ENCODE measurements at regions not wholly inside any gene's neighbourhood (a gene's known extent, or its start where the extent isn't known, plus 50 kb on each side); places are given as distances from the start of the nearest gene placed in this dataset.

DNA sequence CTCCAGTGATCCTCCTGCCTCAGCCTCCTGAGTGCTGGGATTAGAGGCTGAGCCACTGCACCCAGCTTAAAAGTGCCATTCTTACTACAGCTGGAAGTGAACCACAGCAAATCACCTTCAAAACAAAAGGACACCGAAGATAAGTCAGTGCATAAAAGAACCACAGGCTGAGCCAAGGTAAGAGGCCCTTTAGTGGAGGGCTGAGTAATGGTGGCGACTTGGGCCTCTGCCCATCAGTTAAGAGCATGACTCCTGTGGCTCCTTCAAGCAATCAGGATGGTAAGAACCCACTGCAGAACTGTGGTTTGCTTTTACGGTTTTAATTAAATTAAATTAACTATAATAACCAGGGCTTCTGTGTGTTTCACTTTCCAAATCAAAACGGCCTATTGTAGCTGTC is 75.1 kb downstream of the CTAGE1 start:
- Histone ChIP-seq H3K27me3 (ENCODE audit: insufficient read depth, low read length) (no peaks in the 10 kb centered on the region), H3K79me2 (ENCODE audit: insufficient read depth, low read length) (no peaks in the 10 kb centered on the region), H4K20me1 (ENCODE audit: insufficient read depth, low read length) (no peaks in the 10 kb centered on the region; the same call in 1 of the 2 replicates)

DNA sequence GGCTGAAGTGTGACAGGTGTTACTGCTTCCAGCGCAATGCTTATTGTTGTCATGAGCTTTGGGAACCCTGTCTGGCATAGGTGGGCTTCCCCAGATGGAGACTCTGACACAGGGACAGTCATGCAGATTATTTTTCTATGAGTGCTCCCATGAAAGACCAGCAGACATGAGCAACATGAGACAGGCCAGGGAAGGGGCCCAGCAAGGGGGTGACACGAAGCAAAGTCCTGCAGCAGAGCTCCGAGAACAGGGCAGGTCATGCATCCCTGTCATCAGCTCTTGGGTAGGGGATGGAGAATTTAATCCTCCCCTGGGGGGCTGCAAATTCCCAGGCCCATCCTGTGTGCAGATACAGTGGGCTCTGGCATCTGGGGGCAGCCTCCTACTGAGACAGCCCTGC is 77.4 kb downstream of the CTAGE1 start:
- no peaks in the 10 kb centered on the region for H3K4me1 ChIP-seq (ENCODE audit: insufficient read depth, low read length, severe bottlenecking)
- no peak for TF ChIP-seq EZH2 (IDR thresholded peaks at IDR 0.05; ENCODE audit: borderline replicate concordance, low read length)
- TF ChIP-seq, protein P1, sequence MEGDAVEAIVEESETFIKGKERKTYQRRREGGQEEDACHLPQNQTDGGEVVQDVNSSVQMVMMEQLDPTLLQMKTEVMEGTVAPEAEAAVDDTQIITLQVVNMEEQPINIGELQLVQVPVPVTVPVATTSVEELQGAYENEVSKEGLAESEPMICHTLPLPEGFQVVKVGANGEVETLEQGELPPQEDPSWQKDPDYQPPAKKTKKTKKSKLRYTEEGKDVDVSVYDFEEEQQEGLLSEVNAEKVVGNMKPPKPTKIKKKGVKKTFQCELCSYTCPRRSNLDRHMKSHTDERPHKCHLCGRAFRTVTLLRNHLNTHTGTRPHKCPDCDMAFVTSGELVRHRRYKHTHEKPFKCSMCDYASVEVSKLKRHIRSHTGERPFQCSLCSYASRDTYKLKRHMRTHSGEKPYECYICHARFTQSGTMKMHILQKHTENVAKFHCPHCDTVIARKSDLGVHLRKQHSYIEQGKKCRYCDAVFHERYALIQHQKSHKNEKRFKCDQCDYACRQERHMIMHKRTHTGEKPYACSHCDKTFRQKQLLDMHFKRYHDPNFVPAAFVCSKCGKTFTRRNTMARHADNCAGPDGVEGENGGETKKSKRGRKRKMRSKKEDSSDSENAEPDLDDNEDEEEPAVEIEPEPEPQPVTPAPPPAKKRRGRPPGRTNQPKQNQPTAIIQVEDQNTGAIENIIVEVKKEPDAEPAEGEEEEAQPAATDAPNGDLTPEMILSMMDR (IDR thresholded peaks at IDR 0.05; ENCODE audit: low read length) = no peak
- H3K27ac ChIP-seq (ENCODE audit: low read depth, low read length, poor library complexity, severe bottlenecking) = no peak overlapping the region
- H3F3A ChIP-seq (ENCODE audit: insufficient read depth, low read length) = no peaks in the 10 kb centered on the region
- no peak overlapping the region for H3K4me2 ChIP-seq (ENCODE audit: low read length)
- H4K20me1 ChIP-seq (ENCODE audit: insufficient read depth, low read length) = no peaks in the 10 kb centered on the region; the same call in 1 of the 2 replicates
- H3K9me2 ChIP-seq (ENCODE audit: low read depth, low read length) = no peaks in the 10 kb centered on the region
- no peaks in the 10 kb centered on the region for H3K36me3 ChIP-seq (ENCODE audit: insufficient read depth, low read length)
- no peak overlapping the region for H2AFZ ChIP-seq (ENCODE audit: low read length)
- H3K9me3 ChIP-seq (ENCODE audit: low read length) = no peaks in the 10 kb centered on the region
- no peaks in the 10 kb centered on the region for H3K79me2 ChIP-seq (ENCODE audit: insufficient read depth, low read length)
- H3K9ac ChIP-seq (ENCODE audit: low read length) = no peak overlapping the region
- no peak overlapping the region for H3K4me3 ChIP-seq (ENCODE audit: low read depth, low read length, poor library complexity, severe bottlenecking)
- no peaks in the 10 kb centered on the region for H3K27me3 ChIP-seq (ENCODE audit: insufficient read depth, low read length)

More for the DNA sequence above, 75.1 kb downstream of the CTAGE1 start:
- Histone ChIP-seq H2AFZ (ENCODE audit: low read length) (no peak overlapping the region), H3K9ac (ENCODE audit: low read length) (no peak overlapping the region), H3K36me3 (ENCODE audit: insufficient read depth, low read length) (no peaks in the 10 kb centered on the region), H3K4me2 (ENCODE audit: low read length) (no peak overlapping the region), H3K9me3 (ENCODE audit: low read length) (no peaks in the 10 kb centered on the region), H3K9me2 (ENCODE audit: low read depth, low read length) (no peaks in the 10 kb centered on the region), H3K27ac (ENCODE audit: low read depth, low read length, poor library complexity, severe bottlenecking) (no peak overlapping the region), H3K4me3 (ENCODE audit: low read depth, low read length, poor library complexity, severe bottlenecking) (no peak overlapping the region), H3K4me1 (ENCODE audit: insufficient read depth, low read length, severe bottlenecking) (no peaks in the 10 kb centered on the region), H3F3A (ENCODE audit: insufficient read depth, low read length) (no peaks in the 10 kb centered on the region)
- no peak for TF ChIP-seq EZH2 (IDR thresholded peaks at IDR 0.05; ENCODE audit: borderline replicate concordance, low read length)
- TF ChIP-seq, protein P1 (IDR thresholded peaks at IDR 0.05; ENCODE audit: low read length) = no peak

DNA sequence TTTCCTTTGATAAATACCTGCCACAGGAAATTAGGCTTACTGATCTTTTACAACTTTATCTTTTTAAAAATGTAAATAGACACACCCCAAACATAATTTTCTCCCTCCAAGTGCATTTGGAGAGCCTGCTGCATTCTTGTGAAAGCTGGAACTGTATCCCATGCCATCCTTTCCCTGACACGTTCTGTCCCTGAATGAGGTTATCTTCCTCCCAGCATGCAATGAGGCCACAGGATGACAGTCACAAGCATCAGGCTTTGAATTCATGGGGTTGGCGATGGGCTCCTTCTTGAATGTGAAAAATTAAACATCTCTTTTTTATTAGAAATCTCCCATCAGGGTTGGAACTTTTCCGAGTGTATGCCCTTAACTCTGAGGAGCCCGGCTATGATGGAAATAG is 77.8 kb downstream of the CTAGE1 start:
- TF ChIP-seq EZH2 (IDR thresholded peaks at IDR 0.05; ENCODE audit: borderline replicate concordance, low read length) = no peak
- TF ChIP-seq, protein P1 (IDR thresholded peaks at IDR 0.05; ENCODE audit: low read length) = no peak
- H3K4me2 ChIP-seq (ENCODE audit: low read length) = no peak overlapping the region

More for the DNA sequence above, 77.8 kb downstream of the CTAGE1 start:
- no peaks in the 10 kb centered on the region for H3K27me3 ChIP-seq (ENCODE audit: insufficient read depth, low read length)
- H3K9me3 ChIP-seq (ENCODE audit: low read length) = no peaks in the 10 kb centered on the region
- H3K27ac ChIP-seq (ENCODE audit: low read depth, low read length, poor library complexity, severe bottlenecking) = no peak overlapping the region
- H3K4me3 ChIP-seq (ENCODE audit: low read depth, low read length, poor library complexity, severe bottlenecking) = no peak overlapping the region
- no peaks in the 10 kb centered on the region; the same call in 1 of the 2 replicates for H4K20me1 ChIP-seq (ENCODE audit: insufficient read depth, low read length)
- no peaks in the 10 kb centered on the region for H3K4me1 ChIP-seq (ENCODE audit: insufficient read depth, low read length, severe bottlenecking)
- H3F3A ChIP-seq (ENCODE audit: insufficient read depth, low read length) = no peaks in the 10 kb centered on the region
- no peaks in the 10 kb centered on the region for H3K79me2 ChIP-seq (ENCODE audit: insufficient read depth, low read length)
- no peak overlapping the region for H2AFZ ChIP-seq (ENCODE audit: low read length)
- H3K9me2 ChIP-seq (ENCODE audit: low read depth, low read length) = no peaks in the 10 kb centered on the region
- H3K36me3 ChIP-seq (ENCODE audit: insufficient read depth, low read length) = no peaks in the 10 kb centered on the region
- no peak overlapping the region for H3K9ac ChIP-seq (ENCODE audit: low read length)

Measured in OCI-LY1 (cell line).